D721Med (cell line): ENCODE measurements at regions not wholly inside any gene's neighbourhood (a gene's known extent, or its start where the extent isn't known, plus 50 kb on each side); places are given as distances from the start of the nearest gene placed in this dataset.

Source experiments
- DNase-seq: peaks from one replicate; pipeline ENCODE4 v3.0.0; 2011; ENCODE audit warnings: low spot score; ENCODE audit not compliant: insufficient read length
- FAIRE-seq: peaks from 2 replicates; lab custom pipeline; 2011; peaks lifted over from hg19 to GRCh38; lab: Jason Lieb, UNC
- TF ChIP-seq, protein P1 (sequence below): IDR thresholded peaks from 2 replicates; pipeline ENCODE4 v1.5.1; 2012; ENCODE audit warnings: mild to moderate bottlenecking, control low read depth; ENCODE audit not compliant: insufficient read depth; ENCODE audit errors: missing control alignments

DNA sequence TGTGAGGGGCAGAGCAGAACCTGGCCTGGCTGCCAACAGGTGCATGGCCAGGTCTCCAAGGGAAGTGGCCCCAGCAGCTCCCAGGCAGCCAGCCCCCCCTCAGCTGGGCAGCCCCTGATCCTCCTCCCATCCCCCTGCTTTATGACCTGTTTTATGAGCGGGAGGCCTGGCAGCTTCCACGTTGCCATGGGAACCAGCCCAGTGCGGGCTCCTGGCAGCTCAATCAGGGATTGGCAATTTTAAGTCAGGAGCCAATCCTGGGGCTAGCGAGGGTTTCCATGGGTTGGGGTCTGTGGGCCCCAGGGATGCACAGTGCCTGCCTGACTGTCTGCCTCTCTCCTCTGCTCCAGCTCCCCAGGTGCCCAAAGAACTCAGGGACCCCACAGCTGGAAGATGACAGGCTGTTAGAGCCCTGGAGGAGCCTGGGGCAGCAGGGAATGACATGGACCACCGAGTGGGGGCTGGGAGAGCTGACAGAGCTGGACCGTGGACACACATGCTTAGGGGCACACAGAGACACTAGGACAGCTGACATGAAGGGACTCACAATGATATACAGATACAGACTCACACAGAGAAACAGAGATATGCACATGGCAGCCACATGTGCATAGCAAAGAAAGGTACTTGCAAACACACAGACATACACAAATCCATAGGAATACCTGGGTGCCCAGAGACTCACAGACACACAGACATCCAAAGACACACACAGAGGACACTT lies 56.5 kb upstream of the SIRPA start:
- TF ChIP-seq, protein P1, sequence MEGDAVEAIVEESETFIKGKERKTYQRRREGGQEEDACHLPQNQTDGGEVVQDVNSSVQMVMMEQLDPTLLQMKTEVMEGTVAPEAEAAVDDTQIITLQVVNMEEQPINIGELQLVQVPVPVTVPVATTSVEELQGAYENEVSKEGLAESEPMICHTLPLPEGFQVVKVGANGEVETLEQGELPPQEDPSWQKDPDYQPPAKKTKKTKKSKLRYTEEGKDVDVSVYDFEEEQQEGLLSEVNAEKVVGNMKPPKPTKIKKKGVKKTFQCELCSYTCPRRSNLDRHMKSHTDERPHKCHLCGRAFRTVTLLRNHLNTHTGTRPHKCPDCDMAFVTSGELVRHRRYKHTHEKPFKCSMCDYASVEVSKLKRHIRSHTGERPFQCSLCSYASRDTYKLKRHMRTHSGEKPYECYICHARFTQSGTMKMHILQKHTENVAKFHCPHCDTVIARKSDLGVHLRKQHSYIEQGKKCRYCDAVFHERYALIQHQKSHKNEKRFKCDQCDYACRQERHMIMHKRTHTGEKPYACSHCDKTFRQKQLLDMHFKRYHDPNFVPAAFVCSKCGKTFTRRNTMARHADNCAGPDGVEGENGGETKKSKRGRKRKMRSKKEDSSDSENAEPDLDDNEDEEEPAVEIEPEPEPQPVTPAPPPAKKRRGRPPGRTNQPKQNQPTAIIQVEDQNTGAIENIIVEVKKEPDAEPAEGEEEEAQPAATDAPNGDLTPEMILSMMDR: no peak
- FAIRE-seq (no peak), DNase-seq (no peak)

DNA sequence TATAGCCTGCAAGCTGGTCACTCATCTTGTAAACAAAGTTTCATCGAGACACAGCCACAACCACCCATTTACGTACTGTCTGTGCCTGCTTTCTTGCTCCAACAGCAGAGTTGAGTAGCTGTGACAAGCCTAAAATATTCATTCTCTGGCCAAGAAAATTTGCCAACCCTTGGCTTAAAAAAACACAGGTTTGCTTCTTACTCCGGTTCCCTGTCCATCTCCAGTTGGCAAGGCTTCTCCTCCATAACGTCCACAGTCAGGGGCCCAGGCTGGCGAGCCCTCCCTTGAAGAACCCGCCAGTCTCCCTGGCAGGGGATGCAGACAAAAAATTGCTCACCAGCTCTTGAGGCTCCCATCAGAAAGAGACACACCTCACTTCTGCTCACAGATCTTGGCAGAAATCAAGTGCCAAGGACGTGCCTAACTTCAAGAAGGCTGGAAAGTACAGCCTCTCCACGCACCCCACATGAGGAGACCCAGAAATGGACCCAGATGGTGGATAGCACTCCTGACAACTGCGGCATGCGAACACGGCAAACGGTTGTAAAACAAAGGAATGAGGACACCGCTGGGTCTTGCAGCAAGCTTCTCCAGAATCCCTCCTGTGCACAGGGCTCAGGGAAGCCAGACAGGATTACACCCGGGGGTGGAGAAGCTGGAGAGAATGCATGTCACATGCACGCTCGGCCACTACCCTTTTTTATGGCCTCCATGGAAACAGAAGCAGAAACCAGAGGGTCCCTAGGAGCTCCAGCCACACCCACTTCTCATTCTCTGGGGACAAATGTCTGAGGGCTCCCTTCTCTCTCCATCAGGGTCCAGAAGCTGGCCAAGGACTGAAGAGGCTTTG lies 59.8 kb upstream of the SIRPA start:
- TF ChIP-seq, protein P1: no peak
- DNase-seq (no peak), FAIRE-seq (no peak)

DNA sequence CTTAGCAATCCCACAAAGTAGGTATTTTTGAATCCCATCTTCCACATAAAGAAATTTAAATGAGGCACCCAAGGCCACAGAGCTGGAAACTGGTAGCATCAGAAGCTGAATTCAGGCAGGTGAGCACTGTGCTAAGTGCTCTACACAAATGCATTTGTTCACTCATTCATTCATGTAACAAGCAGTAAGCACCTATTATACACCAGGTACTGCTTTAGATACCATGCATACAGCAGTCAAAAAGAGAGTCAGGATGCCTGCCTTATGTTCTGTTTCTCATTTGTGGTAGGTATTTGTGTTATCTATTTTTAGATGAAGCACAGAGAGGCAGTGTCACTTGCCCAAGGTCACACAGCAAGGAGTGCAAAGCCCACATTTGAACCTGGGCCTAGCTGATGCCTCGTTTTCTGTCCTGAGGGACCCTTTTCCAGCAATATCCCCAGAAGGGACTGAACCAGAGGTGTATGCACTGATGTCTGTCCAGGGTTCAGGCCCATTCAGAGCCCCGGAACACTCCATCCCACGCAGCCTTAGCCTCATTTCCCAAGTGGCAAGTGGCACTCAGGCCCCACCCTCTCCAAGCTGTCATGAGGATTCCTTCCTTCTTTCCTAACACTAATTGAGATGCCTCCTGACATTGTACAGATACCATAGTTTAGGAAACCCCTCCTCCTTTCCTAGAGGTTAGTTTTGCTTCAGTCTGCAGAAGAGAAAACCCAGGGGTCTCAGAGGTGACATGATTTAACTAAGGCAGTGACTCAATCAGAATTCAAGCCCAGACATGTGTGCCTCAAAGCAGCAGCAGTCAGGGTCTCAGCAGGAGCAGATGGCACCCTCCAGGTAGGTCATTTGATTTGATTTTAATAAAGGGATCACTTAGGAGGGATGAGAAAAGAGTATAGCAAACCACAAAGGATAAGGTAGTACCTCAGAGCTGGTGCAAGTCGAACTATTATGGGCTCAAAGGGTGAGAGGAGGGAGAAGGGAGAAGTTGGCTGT lies 61.2 kb upstream of the SIRPA start:
- FAIRE-seq: no peak
- TF ChIP-seq, protein P1: no peak
- no peak for DNase-seq

DNA sequence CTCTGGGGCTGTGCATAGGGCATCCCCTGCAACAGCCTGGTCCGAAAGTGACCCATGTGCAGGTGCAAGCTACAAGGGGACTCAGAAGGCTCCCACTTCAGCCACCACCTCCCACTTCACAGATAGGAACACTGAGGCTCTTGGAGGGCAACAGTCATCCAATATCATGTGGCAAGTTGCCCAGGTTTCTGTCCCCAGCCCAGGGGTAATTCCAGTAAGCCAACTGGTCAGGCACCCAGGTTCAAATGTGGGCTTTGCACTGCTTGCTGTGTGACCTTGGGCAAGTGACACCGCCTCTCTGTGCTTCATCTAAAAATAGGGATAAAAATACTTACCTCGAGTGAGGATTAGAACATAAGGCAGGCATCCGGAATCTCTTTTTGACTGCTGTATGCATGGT lies 62.0 kb upstream of the SIRPA start:
- no peak for FAIRE-seq
- TF ChIP-seq, protein P1: no peak
- DNase-seq: no peak

DNA sequence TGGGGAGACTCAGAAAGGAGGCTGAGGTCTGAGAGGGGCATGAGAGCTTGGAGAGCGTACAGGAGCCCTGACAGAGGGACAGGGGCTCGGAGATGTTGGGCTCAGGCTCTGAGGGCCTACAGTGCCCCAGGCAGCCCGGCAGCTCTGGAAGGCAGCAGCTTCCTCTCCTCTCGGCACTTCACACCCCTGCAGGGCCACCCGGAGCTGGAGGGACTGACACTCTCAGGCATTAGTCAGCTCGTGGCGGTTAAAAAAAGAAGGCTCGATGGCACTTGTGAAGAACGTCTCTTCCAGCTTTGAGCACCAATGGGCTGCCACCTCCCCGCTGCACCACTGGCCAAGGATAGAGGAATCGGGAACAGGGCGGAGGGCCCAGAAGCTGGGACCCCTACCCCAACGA lies 62.6 kb upstream of the SIRPA start:
- TF ChIP-seq, protein P1: no peak
- DNase-seq: no peak
- FAIRE-seq: no peak

DNA sequence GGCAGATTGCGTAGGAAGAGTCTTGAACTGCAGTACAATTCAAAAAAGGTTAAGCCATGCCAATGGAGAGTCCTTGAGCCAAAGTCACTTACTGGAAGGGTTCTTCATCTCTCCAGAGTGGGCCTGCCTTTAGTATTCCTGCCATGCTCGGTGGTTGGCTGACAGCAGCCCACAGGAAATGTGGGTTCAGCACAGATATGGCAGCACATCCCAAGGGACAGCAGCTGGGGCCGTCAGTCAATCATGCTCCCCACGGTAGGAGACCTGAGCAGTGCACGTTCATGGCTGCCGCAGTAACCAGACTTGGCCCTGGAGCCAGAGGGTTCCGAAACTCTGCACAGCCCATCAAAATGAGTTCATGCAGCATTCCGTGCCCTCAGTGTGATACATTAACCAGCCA lies 63.6 kb upstream of the SIRPA start:
- DNase-seq: no peak
- TF ChIP-seq, protein P1: no peak
- no peak for FAIRE-seq
